AG09309 (cell line): ENCODE measurements at regions not wholly inside any gene's neighbourhood (a gene's known extent, or its start where the extent isn't known, plus 50 kb on each side); places are given as distances from the start of the nearest gene placed in this dataset.

Experiments
- DNase-seq: peaks from one replicate; pipeline ENCODE4 v3.0.0-alpha.2; 2010; ENCODE audit warnings: low read depth
- H3K4me3 ChIP-seq: 2 replicates; pipeline ENCODE4 v1.5.1; 2011; ENCODE audit warnings: mild to moderate bottlenecking, low read depth, low read length, moderate library complexity; ENCODE audit not compliant: control insufficient read depth
- TF ChIP-seq, protein P1 (sequence below): IDR thresholded peaks from 2 replicates; pipeline ENCODE4 v1.5.1; 2011; ENCODE audit warnings: mild to moderate bottlenecking, low read depth, low read length, inconsistent platforms; ENCODE audit not compliant: insufficient read depth, control insufficient read depth; ENCODE audit errors: missing control alignments

DNA sequence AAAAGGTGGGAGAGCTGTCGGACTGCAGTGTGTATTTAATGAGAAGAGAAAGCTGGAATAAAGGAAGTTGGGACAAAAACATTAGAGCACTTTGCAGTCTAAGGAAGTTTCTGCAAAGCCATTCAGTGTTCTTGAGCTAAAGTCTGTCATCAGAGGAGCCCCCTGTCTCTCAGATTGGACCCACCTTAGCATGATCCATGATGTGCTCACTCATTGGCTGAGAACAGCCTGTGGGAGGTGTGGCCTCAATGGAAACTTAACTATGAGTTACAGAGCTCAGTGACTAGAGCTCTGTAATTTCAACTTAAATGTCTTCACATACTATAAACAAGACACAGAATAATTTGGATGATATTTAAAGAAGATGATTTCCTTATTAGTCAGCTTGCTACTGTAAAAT is 437.0 kb downstream of the BTBD3 start:
- no peak overlapping the region for H3K4me3 ChIP-seq
- DNase-seq, result no peak
- TF ChIP-seq, protein P1, sequence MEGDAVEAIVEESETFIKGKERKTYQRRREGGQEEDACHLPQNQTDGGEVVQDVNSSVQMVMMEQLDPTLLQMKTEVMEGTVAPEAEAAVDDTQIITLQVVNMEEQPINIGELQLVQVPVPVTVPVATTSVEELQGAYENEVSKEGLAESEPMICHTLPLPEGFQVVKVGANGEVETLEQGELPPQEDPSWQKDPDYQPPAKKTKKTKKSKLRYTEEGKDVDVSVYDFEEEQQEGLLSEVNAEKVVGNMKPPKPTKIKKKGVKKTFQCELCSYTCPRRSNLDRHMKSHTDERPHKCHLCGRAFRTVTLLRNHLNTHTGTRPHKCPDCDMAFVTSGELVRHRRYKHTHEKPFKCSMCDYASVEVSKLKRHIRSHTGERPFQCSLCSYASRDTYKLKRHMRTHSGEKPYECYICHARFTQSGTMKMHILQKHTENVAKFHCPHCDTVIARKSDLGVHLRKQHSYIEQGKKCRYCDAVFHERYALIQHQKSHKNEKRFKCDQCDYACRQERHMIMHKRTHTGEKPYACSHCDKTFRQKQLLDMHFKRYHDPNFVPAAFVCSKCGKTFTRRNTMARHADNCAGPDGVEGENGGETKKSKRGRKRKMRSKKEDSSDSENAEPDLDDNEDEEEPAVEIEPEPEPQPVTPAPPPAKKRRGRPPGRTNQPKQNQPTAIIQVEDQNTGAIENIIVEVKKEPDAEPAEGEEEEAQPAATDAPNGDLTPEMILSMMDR, result no peak

DNA sequence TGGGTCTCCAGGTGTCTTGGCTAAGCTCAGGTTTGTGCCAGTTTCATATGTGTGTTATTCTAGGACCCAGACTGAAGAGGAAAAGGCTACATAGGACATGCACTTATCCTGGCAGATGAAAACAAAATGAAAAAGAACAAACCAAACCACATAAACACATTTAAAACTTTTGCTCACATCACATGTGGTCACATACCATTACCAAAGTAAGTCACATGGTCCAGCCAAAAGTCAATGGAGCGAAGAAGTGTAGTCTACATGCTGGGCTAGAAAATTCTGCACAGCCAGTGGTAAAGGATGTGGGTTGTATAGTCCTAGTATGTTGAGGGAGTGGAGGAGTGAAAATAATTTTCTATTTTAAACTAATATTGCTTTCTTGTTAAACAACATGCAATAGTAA is 437.5 kb downstream of the BTBD3 start:
- H3K4me3 ChIP-seq, result no peak overlapping the region
- TF ChIP-seq, protein P1, result no peak
- DNase-seq, result no peak

DNA sequence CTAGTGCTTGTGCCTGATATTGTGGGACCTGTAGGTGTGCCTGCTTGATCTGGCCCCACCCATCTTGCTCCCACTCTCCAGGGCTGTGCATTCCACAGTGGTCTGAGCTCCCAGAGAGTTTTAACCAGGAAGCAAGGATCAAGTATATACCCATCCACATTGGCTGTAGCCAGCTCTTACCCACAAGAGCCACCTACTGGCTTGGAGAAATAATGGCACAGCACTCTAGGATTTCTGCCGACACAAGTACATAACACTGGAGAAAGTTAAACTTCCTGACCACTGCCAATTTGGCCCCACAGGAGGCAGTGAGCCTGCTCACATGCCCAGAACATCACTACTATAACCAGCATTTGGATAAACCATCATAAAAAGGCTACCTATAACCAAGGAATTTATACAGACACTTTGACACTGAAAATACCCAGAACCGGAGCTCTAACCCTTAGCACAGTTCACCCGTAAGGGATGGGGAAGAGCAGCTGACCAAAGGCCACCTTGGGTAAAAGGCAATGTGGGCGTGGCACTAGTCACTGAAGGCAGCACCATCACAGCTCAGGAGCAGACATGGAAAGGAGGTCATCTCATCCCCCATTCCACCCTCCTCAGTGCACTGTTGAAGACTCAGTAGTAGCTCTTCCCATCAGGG is 440.4 kb downstream of the BTBD3 start:
- TF ChIP-seq, protein P1, result no peak
- no peak for DNase-seq
- no peak overlapping the region for H3K4me3 ChIP-seq

DNA sequence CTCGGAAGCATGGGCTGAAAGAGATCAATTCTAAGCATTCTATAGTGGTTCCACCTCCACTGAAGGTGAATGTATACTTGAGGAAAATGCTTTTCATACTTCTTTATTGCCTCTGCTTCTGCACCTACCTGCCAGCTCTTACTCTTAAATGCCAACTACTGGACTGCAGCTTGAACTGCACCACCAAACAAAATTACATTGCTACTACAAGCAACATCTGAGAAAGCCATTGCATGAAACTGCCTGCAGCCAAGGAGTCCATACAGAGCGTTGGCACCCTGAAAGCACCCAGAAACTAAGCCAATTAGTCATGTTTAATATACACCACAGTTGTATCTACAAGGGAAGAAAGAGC is 440.9 kb downstream of the BTBD3 start:
- H3K4me3 ChIP-seq, result no peak overlapping the region
- TF ChIP-seq, protein P1, result no peak
- no peak for DNase-seq

DNA sequence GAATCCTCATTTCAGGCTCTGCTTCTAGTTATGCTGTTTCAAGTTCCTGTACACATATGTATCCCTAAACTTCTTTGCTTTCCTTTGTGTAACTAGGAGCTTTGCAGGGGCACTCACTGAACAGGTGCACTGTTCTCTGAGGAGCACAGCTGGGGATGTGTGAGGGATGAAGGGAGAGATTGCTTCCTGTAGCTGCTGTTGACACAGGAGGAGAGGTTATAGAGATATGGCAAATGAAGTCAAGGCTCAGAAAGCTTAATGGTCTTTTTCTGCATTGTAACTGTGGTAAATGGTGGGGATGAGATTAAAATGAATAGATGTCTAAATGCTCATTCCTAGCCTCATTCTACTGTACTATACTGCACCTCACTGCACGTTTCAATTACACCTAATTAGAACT is 454.3 kb downstream of the BTBD3 start:
- no peak for DNase-seq
- TF ChIP-seq, protein P1, result no peak
- H3K4me3 ChIP-seq, result no peak overlapping the region

DNA sequence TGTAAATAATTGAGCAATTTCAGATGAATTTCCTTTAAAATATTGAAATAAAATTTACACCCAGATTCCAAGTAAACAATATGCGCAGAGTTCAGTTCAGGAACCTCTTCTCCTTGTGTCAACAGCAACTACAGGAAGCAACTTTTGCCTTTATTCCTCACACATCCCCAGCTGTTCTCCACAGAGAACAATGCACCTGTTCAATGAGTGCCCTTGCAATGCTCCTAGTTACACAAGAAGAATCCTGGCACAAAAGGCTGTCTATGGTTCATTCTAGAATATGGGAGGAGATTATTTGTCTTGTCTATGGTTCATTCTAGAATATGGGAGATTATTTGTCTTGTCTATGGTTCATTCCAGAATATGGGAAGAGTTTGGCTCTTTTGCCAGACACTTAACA is 454.9 kb downstream of the BTBD3 start:
- DNase-seq, result no peak
- H3K4me3 ChIP-seq, result no peak overlapping the region
- TF ChIP-seq, protein P1, result no peak

DNA sequence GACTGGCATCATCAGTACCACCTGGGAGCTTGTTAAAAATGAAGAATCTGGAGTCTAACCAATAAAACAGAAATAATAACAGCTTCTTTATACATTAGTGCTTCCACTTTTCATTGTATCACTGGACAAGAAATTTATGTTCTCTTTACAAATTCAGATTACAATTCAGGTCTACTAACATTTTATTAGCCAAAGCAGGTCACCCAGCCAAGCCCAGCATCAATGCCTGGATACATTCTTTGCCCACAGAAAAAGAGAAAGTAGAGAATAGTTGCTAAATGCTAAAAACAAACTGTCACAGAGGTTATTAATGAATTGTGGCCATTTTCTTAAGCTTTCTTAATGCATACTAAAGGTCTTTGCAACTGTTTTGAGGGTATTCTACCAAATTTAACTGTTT is 458.3 kb downstream of the BTBD3 start:
- TF ChIP-seq, protein P1, result no peak
- no peak overlapping the region for H3K4me3 ChIP-seq
- DNase-seq, result no peak
